Ovary (tissue), 3 donors: ENCODE measurements at regions not wholly inside any gene's neighbourhood (a gene's known extent, or its start where the extent isn't known, plus 50 kb on each side); places are given as distances from the start of the nearest gene placed in this dataset.

Source experiments
- POLR2A ChIP-seq: fragments of 450-650 bp; IDR thresholded peaks from one replicate; pipeline ENCODE4 v1.6.1; 2017; ENCODE audit warnings: antibody characterized with exemption, mild to moderate bottlenecking, moderate library complexity
- TF ChIP-seq, protein P1 (sequence below), 3 donors: fragments of 450-650 bp in 2 of 3; fragments of 200-600 bp in 1 of 3; IDR thresholded peaks; one replicate each; pipeline versions ENCODE4 v1.5.1 to v1.8.0; 2016 to 2022; ENCODE audit warnings: antibody characterized with exemption in 3 of 3, mild to moderate bottlenecking in 1 of 3
- donor health status: DM: no; HTN: no; CAD: no.

DNA sequence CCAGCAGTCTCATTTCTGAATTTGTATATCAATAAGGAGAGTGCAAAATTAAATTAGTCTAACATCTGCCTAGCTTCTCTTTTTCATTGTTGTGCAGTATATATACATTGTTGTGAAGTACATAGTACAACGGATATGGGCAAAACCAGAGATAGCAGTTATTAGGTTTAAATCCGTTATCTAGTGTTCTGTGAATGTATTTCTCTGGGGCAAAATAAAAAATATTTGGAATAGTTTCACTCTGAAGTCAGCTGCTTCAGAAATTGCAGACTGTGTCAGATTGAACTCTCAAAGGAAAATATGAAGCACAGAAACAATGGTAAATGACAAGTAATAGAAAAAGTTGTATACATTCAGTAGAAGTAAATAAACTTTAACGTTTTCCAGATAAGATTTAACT is 836.5 kb upstream of the CXADR start:
- TF ChIP-seq, protein P1, sequence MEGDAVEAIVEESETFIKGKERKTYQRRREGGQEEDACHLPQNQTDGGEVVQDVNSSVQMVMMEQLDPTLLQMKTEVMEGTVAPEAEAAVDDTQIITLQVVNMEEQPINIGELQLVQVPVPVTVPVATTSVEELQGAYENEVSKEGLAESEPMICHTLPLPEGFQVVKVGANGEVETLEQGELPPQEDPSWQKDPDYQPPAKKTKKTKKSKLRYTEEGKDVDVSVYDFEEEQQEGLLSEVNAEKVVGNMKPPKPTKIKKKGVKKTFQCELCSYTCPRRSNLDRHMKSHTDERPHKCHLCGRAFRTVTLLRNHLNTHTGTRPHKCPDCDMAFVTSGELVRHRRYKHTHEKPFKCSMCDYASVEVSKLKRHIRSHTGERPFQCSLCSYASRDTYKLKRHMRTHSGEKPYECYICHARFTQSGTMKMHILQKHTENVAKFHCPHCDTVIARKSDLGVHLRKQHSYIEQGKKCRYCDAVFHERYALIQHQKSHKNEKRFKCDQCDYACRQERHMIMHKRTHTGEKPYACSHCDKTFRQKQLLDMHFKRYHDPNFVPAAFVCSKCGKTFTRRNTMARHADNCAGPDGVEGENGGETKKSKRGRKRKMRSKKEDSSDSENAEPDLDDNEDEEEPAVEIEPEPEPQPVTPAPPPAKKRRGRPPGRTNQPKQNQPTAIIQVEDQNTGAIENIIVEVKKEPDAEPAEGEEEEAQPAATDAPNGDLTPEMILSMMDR (IDR thresholded peaks at IDR 0.05) = no peak
- TF ChIP-seq POLR2A = no peak
